ENCODE measurements at regions not wholly inside any gene's neighbourhood (a gene's known extent, or its start where the extent isn't known, plus 50 kb on each side); places are given as distances from the start of the nearest gene placed in this dataset.
A peak's percentile ranks its signal among the peaks of the same experiment; 100 is the strongest.

GRCh38 chr2:142180820-142181533 is 50.2 kb upstream of the LRP1B start:
- Histone ChIP-seq H3K79me2 (ENCODE audit: control insufficient read depth in 1 of 2, insufficient read depth in 2 of 2, low read length in 2 of 2) (no peaks in the 10 kb centered on the region), H3K4me3 (ENCODE audit: extremely low read depth in 1 of 4, insufficient read depth in 2 of 4, low read depth in 3 of 4, low read length in 4 of 4) (no peak overlapping the region), H3K9me3 (ENCODE audit: insufficient read depth in 2 of 2, low read depth in 1 of 2, low read length in 1 of 2) (no peaks in the 10 kb centered on the region), H2BK12ac (ENCODE audit: low read depth, low read length) (no peak overlapping the region), H2AFZ (ENCODE audit: low read length) (peak overlapping the region; percentile 96), H4K20me1 (replicated peaks in 1 of 2; ENCODE audit: control insufficient read depth in 1 of 2, insufficient read depth in 2 of 2, low read length in 2 of 2) (no peaks in the 10 kb centered on the region), H3K23me2 (ENCODE audit: low read depth, low read length) (no peaks in the 10 kb centered on the region), H3K4me1 (replicated peaks in 1 of 4; ENCODE audit: control insufficient read depth in 3 of 4, insufficient read depth in 4 of 4, low read length in 3 of 4) (0 out of 7 replicates have a peak, but pooled peaks cover 0 to under 1% (median 0%) of the 10 kb centered on the region in 4 experiments), H3K27me3 (replicated peaks in 1 of 4; ENCODE audit: control insufficient read depth in 3 of 4, extremely low read depth in 1 of 4, insufficient read depth in 3 of 4, low read length in 3 of 4) (no peaks in the 10 kb centered on the region), H2BK20ac (ENCODE audit: low read length) (no peak overlapping the region), H2BK15ac (ENCODE audit: low read length) (no peak overlapping the region), H2BK120ac (replicated peaks; ENCODE audit: low read depth, low read length) (no peak overlapping the region), H3K14ac (ENCODE audit: insufficient read length) (no peak overlapping the region), H3K9ac (replicated peaks in 1 of 4; ENCODE audit: extremely low read depth in 1 of 4, low read depth in 3 of 4, low read length in 3 of 4) (no peak overlapping the region), H4K8ac (ENCODE audit: extremely low read depth, insufficient read depth, low read length) (no peak overlapping the region), H3K56ac (replicated peaks; ENCODE audit: insufficient read length, low read depth, low read length) (no peak overlapping the region), H2AK5ac (ENCODE audit: low read depth, low read length) (no peak overlapping the region), H4K91ac (replicated peaks; ENCODE audit: insufficient read length, low read length) (no peak overlapping the region), H3K4me2 (ENCODE audit: insufficient read depth in 1 of 2, low read depth in 2 of 2, low read length in 2 of 2) (peak overlapping the region in 1 of 2 experiments; percentile 15; a peak in 3 of 4 replicates), H3K36me3 (ENCODE audit: control insufficient read depth in 2 of 4, insufficient read depth in 4 of 4, low read length in 3 of 4) (no peaks in the 10 kb centered on the region), H2BK5ac (ENCODE audit: low read depth, low read length) (no peak overlapping the region), H3K79me1 (ENCODE audit: low read depth, low read length) (no peaks in the 10 kb centered on the region), H3K18ac (ENCODE audit: extremely low read depth, low read length) (0 out of 2 replicates have a peak overlapping the region, but pooled peaks have one; percentile 24), H3K27ac (ENCODE audit: low read depth, low read length) (no peak overlapping the region), H4K5ac (ENCODE audit: insufficient read length, low read depth, low read length) (no peak overlapping the region), H3K4ac (replicated peaks; ENCODE audit: insufficient read length, low read depth, low read length) (no peak overlapping the region), H3K23ac (ENCODE audit: insufficient read length) (no peak overlapping the region)
- ChIA-PET CTCF (ENCODE audit: partially characterized antibody) (interaction anchor here (0.6 to 2.8 kb wide), 24 partner anchors 8 to 1387 kb away, joined by 3 to 21 read pairs (median 4); no protein-coding TSS in a partner anchor), POLR2A (ENCODE audit: partially characterized antibody) (no interaction called here)
- WGBS, 2 experiments (ENCODE audit: extremely low coverage in 1 of 2, insufficient coverage in 1 of 2, insufficient read length in 1 of 2, insufficient replicate concordance in 2 of 2, low coverage in 1 of 2, low lambda C conversion rate in 2 of 2, missing lambda C conversion rate in 1 of 2) = 66% methylated on average over 22 of the region's 22 CpGs; no CpG with 5 or more reads in 1 of the 2 experiments
- peak; percentile 56 to 84 for DNase-seq (ENCODE audit: low read depth in 1 of 2, low spot score in 2 of 2)
- FAIRE-seq = no peak
- peak; percentile 64 for TF ChIP-seq ATF3 (IDR thresholded peaks at IDR 0.05; ENCODE audit: insufficient read depth, low read depth, low read length)
- TF ChIP-seq SP4 (IDR thresholded peaks at IDR 0.05; ENCODE audit: low read length) = no peak
- no peak for TF ChIP-seq TBP (IDR thresholded peaks at IDR 0.05; ENCODE audit: low read depth, low read length)
- peak; percentile 58 to 73; a peak in 3 of 4 replicates for TF ChIP-seq RAD21 (IDR thresholded peaks at IDR 0.05 in 1 of 2, conservative IDR thresholded peaks at IDR 0.05 in 1 of 2; ENCODE audit: low read depth in 2 of 2, low read length in 2 of 2)
- TF ChIP-seq EP300 (IDR thresholded peaks at IDR 0.05; ENCODE audit: borderline replicate concordance in 1 of 2, low read depth in 2 of 2, low read length in 2 of 2) = no peak
- TF ChIP-seq POLR2AphosphoS5 (IDR thresholded peaks at IDR 0.05; ENCODE audit: low read depth, low read length) = no peak
- TF ChIP-seq CTCF (IDR thresholded peaks at IDR 0.05; ENCODE audit: control extremely low read depth in 1 of 3, insufficient read depth in 1 of 3, low read depth in 1 of 3, low read length in 3 of 3) = peak; percentile 80 to 96 (median 93)
- TF ChIP-seq CHD1 (IDR thresholded peaks at IDR 0.05; ENCODE audit: low read depth, low read length) = no peak
- no peak for TF ChIP-seq HDAC6 (IDR thresholded peaks at IDR 0.05; ENCODE audit: low read depth, low read length)

Measured in H1 (cell line).